ENCODE measurements at regions not wholly inside any gene's neighbourhood (a gene's known extent, or its start where the extent isn't known, plus 50 kb on each side); places are given as distances from the start of the nearest gene placed in this dataset.

- no peak for DNase-seq (ENCODE audit: extremely low read depth in 1 of 11, low read depth in 9 of 11, low spot score in 4 of 11)
These were observed 484.8 kb upstream of the ID2 start for GRCh38 chr2:8197101-8197500.

GRCh38 chr2:8197825-8198224 lies 484.0 kb upstream of the ID2 start:
- no peak for DNase-seq (ENCODE audit: extremely low read depth in 1 of 11, low read depth in 9 of 11, low spot score in 4 of 11)

- no peak for DNase-seq (ENCODE audit: extremely low read depth in 1 of 11, low read depth in 9 of 11, low spot score in 4 of 11)
These were observed 483.0 kb upstream of the ID2 start for GRCh38 chr2:8198766-8199382.

- DNase-seq (ENCODE audit: extremely low read depth in 1 of 11, low read depth in 9 of 11, low spot score in 4 of 11) = no peak
These were observed 479.7 kb upstream of the ID2 start for GRCh38 chr2:8202132-8202531.

- no peak for DNase-seq (ENCODE audit: extremely low read depth in 1 of 11, low read depth in 9 of 11, low spot score in 4 of 11)
These were observed 478.5 kb upstream of the ID2 start for GRCh38 chr2:8203364-8203763.

GRCh38 chr2:8204711-8205110 lies 477.1 kb upstream of the ID2 start:
- DNase-seq (ENCODE audit: extremely low read depth in 1 of 11, low read depth in 9 of 11, low spot score in 4 of 11) = no peak

GRCh38 chr2:8209494-8209893 lies 472.4 kb upstream of the ID2 start:
- DNase-seq (ENCODE audit: extremely low read depth in 1 of 11, low read depth in 9 of 11, low spot score in 4 of 11) = no peak

- DNase-seq (ENCODE audit: extremely low read depth in 1 of 11, low read depth in 9 of 11, low spot score in 4 of 11) = no peak
These were observed 470.5 kb upstream of the ID2 start for GRCh38 chr2:8211384-8211783.

GRCh38 chr2:8212239-8212638 lies 469.6 kb upstream of the ID2 start:
- no peak for DNase-seq (ENCODE audit: extremely low read depth in 1 of 11, low read depth in 9 of 11, low spot score in 4 of 11)

GRCh38 chr2:8214036-8214615 lies 467.7 kb upstream of the ID2 start:
- no peak for DNase-seq (ENCODE audit: extremely low read depth in 1 of 11, low read depth in 9 of 11, low spot score in 4 of 11)

- DNase-seq (ENCODE audit: extremely low read depth in 1 of 11, low read depth in 9 of 11, low spot score in 4 of 11) = no peak
These were observed 466.5 kb upstream of the ID2 start for GRCh38 chr2:8215159-8215863.

- DNase-seq (ENCODE audit: extremely low read depth in 1 of 11, low read depth in 9 of 11, low spot score in 4 of 11) = no peak
These were observed 465.9 kb upstream of the ID2 start for GRCh38 chr2:8215982-8216381.

GRCh38 chr2:8216397-8216796 lies 465.5 kb upstream of the ID2 start:
- DNase-seq (ENCODE audit: extremely low read depth in 1 of 11, low read depth in 9 of 11, low spot score in 4 of 11) = no peak

- no peak for DNase-seq (ENCODE audit: extremely low read depth in 1 of 11, low read depth in 9 of 11, low spot score in 4 of 11)
These were observed 464.3 kb upstream of the ID2 start for GRCh38 chr2:8217468-8218030.

- no peak for DNase-seq (ENCODE audit: extremely low read depth in 1 of 11, low read depth in 9 of 11, low spot score in 4 of 11)
These were observed 462.8 kb upstream of the ID2 start for GRCh38 chr2:8219096-8219495.

- no peak for DNase-seq (ENCODE audit: extremely low read depth in 1 of 11, low read depth in 9 of 11, low spot score in 4 of 11)
These were observed 462.1 kb upstream of the ID2 start for GRCh38 chr2:8219631-8220355.

- no peak for DNase-seq (ENCODE audit: extremely low read depth in 1 of 11, low read depth in 9 of 11, low spot score in 4 of 11)
These were observed 458.7 kb upstream of the ID2 start for GRCh38 chr2:8222979-8223694.

- DNase-seq (ENCODE audit: extremely low read depth in 1 of 11, low read depth in 9 of 11, low spot score in 4 of 11) = no peak
These were observed 458.0 kb upstream of the ID2 start for GRCh38 chr2:8223695-8224346.

All from renal cortex interstitium (tissue), 11 donors.